Right ventricle myocardium superior (tissue), 1 donor: ENCODE measurements at regions not wholly inside any gene's neighbourhood (a gene's known extent, or its start where the extent isn't known, plus 50 kb on each side); places are given as distances from the start of the nearest gene placed in this dataset.

Experiments
- ATAC-seq: fragments of 200-7000 bp; cut with Tn5 transposase; one replicate; pipeline ENCODE4 v1.9.1; 2020; ENCODE audit warnings: mild to moderate bottlenecking; ENCODE audit not compliant: poor library complexity
- DNase-seq: peaks from one replicate; pipeline ENCODE4 v3.0.0-alpha.2; 2020
- intact Hi-C: fragments of 100-400 bp; cut with DNase I; formaldehyde crosslinking; loops from one replicate; pipeline ENCODE4 v1.11.2; 2022
- donor health status: DM: no; HTN: yes; CAD: no; lungs with severe emphysema.

DNA sequence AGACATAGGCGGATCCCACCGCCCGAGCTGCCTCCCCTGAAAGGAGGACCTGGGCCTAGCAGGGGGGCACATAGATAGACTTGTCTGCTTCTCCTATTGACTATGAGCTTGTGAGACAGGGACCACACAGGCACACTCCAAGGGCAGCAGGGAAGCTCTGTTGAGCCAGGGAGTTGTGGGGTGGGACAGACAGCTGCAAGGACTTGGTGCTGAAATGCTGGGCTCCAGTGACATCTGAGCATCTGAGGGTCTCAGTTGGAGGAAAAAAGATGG lies 53.4 kb upstream of the ANO1 start:
- no peak for DNase-seq
- no peak for ATAC-seq
- intact Hi-C loops: no loop called here

DNA sequence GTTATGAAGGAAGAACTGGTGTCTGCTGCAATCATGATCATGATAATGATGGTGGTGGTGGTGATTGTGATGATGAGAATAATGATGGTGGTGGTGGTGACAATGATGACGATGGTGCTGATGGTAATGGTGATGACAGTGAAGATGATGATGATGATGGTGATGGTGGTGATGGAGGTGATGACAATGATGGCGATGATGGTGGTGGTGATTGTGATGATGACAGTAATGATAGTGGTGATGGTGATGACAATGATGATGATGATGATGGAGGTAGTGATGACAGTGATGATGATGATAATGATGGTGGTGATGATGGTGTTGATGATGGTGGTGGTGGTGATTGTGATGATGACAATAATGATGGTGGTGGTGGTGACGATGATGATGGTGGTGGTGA lies 52.8 kb upstream of the ANO1 start:
- intact Hi-C loops: no loop called here
- no peak for ATAC-seq
- no peak for DNase-seq

- DNase-seq (no peak), ATAC-seq (no peak)
- intact Hi-C loops: no loop called here
Observed at GRCh38 chr11:70026012-70026411, 52.1 kb upstream of the ANO1 start.

- intact Hi-C loops: no loop called here
- no peak for ATAC-seq
- DNase-seq: no peak
Observed at GRCh38 chr11:70026726-70027125, 51.4 kb upstream of the ANO1 start.

DNA sequence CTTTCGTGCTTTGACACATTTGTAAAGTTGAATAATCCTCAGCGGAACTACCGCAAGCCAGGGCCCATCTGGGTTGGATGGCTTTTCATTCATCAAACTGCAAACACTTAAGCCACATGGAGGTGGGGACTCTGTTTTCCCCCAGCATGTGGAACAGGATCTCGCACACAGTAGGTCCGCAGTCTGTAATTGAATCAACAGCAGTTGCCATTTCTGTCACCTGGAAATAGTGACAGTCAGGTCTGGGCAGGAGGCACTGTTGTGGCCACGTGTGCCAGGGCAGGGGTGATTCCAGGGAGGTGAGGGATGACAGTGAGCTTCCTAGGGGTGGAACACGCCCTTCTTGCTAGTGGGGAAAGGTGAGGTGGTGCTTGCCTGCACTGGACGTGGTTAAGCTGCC lies 50.7 kb upstream of the ANO1 start:
- ATAC-seq (no peak), DNase-seq (no peak)
- intact Hi-C loops: no loop called here

- no peak for DNase-seq
- no peak for ATAC-seq
- intact Hi-C loops: no loop called here
Observed at GRCh38 chr11:70028147-70028855, 49.8 kb upstream of the ANO1 start.
